ENCODE measurements at regions not wholly inside any gene's neighbourhood (a gene's known extent, or its start where the extent isn't known, plus 50 kb on each side); places are given as distances from the start of the nearest gene placed in this dataset.

- Histone ChIP-seq H3K14ac (ENCODE audit: insufficient read length) (no peak overlapping the region), H3K18ac (ENCODE audit: extremely low read depth, low read length) (no peak overlapping the region), H3K56ac (replicated peaks; ENCODE audit: insufficient read length, low read depth, low read length) (no peak overlapping the region), H4K5ac (ENCODE audit: insufficient read length, low read depth, low read length) (no peak overlapping the region), H2AFZ (ENCODE audit: low read length) (no peak overlapping the region), H3K23ac (ENCODE audit: insufficient read length) (no peak overlapping the region), H3K4ac (replicated peaks; ENCODE audit: insufficient read length, low read depth, low read length) (no peak overlapping the region), H2BK5ac (ENCODE audit: low read depth, low read length) (no peak overlapping the region), H4K20me1 (replicated peaks in 1 of 2; ENCODE audit: control insufficient read depth in 1 of 2, insufficient read depth in 2 of 2, low read length in 2 of 2) (no peaks in the 10 kb centered on the region), H2AK5ac (ENCODE audit: low read depth, low read length) (no peak overlapping the region), H2BK20ac (ENCODE audit: low read length) (no peak overlapping the region), H2BK12ac (ENCODE audit: low read depth, low read length) (no peak overlapping the region), H3K4me3 (ENCODE audit: extremely low read depth in 1 of 4, insufficient read depth in 2 of 4, low read depth in 3 of 4, low read length in 4 of 4) (no peak overlapping the region), H3K9ac (replicated peaks in 1 of 4; ENCODE audit: extremely low read depth in 1 of 4, low read depth in 3 of 4, low read length in 3 of 4) (no peak overlapping the region), H3K27ac (ENCODE audit: low read depth, low read length) (no peak overlapping the region), H3K23me2 (ENCODE audit: low read depth, low read length) (no peaks in the 10 kb centered on the region), H3K36me3 (ENCODE audit: control insufficient read depth in 2 of 4, insufficient read depth in 4 of 4, low read length in 3 of 4) (no peaks in the 10 kb centered on the region), H4K91ac (replicated peaks; ENCODE audit: insufficient read length, low read length) (no peak overlapping the region), H4K8ac (ENCODE audit: extremely low read depth, insufficient read depth, low read length) (no peak overlapping the region), H3K4me1 (replicated peaks in 1 of 4; ENCODE audit: control insufficient read depth in 3 of 4, insufficient read depth in 4 of 4, low read length in 3 of 4) (no peaks in the 10 kb centered on the region; a peak in 1 of 7 replicates), H2BK120ac (replicated peaks; ENCODE audit: low read depth, low read length) (no peak overlapping the region), H2BK15ac (ENCODE audit: low read length) (no peak overlapping the region), H3K79me2 (ENCODE audit: control insufficient read depth in 1 of 2, insufficient read depth in 2 of 2, low read length in 2 of 2) (no peaks in the 10 kb centered on the region), H3K27me3 (replicated peaks in 1 of 4; ENCODE audit: control insufficient read depth in 3 of 4, extremely low read depth in 1 of 4, insufficient read depth in 3 of 4, low read length in 3 of 4) (no peaks in the 10 kb centered on the region; a peak in 1 of 7 replicates), H3K4me2 (ENCODE audit: insufficient read depth in 1 of 2, low read depth in 2 of 2, low read length in 2 of 2) (no peak overlapping the region), H3K79me1 (ENCODE audit: low read depth, low read length) (no peaks in the 10 kb centered on the region), H3K9me3 (ENCODE audit: insufficient read depth in 2 of 2, low read depth in 1 of 2, low read length in 1 of 2) (no peaks in the 10 kb centered on the region)
- DNase-seq (ENCODE audit: low read depth in 1 of 2, low spot score in 2 of 2) (peak in 1 of 2 experiments; percentile 74), FAIRE-seq (no peak)
- WGBS, 2 experiments (ENCODE audit: extremely low coverage in 1 of 2, insufficient coverage in 1 of 2, insufficient read length in 1 of 2, insufficient replicate concordance in 2 of 2, low coverage in 1 of 2, low lambda C conversion rate in 2 of 2, missing lambda C conversion rate in 1 of 2), result 90% methylated on average over 7 of the region's 7 CpGs; no CpG with 5 or more reads in 1 of the 2 experiments
- ChIA-PET POLR2A (ENCODE audit: partially characterized antibody) (no interaction called here), CTCF (ENCODE audit: partially characterized antibody) (interaction anchor here (1.5 kb wide), 1 partner anchor 13 kb away, joined by 5 read pairs; no protein-coding TSS in a partner anchor)
- TF ChIP-seq SP1 (IDR thresholded peaks at IDR 0.05; ENCODE audit: low read depth, low read length) (0 out of 2 replicates have a peak, but pooled peaks have one; percentile 41), CREB1 (IDR thresholded peaks at IDR 0.05) (no peak), EGR1 (IDR thresholded peaks at IDR 0.05; ENCODE audit: borderline replicate concordance, low read depth, low read length) (no peak), CTBP2 (IDR thresholded peaks at IDR 0.05; ENCODE audit: borderline replicate concordance, insufficient read depth, insufficient read length, low read length) (no peak), SP2 (IDR thresholded peaks at IDR 0.05; ENCODE audit: low read length) (peak; percentile 24; the same call in 1 of the 2 replicates), HDAC2 (IDR thresholded peaks at IDR 0.05; ENCODE audit: borderline replicate concordance in 1 of 2, low read depth in 2 of 2, low read length in 2 of 2) (no peak), CHD2 (IDR thresholded peaks at IDR 0.05; ENCODE audit: low read length) (0 out of 2 replicates have a peak, but pooled peaks have one; percentile 24), TAF7 (optimal IDR thresholded peaks at IDR 0.05; ENCODE audit: borderline replicate concordance, low read depth, low read length) (no peak), BACH1 (IDR thresholded peaks at IDR 0.05; ENCODE audit: low read length) (no peak), KDM4A (IDR thresholded peaks at IDR 0.05; ENCODE audit: low read depth, low read length, severe bottlenecking) (no peak), BCL11A (IDR thresholded peaks at IDR 0.05; ENCODE audit: low read depth in 2 of 2, low read length in 2 of 2) (no peak), GABPA (IDR thresholded peaks at IDR 0.05; ENCODE audit: borderline replicate concordance, insufficient read depth, low read length) (no peak), YY1 (IDR thresholded peaks at IDR 0.05; ENCODE audit: low read depth, low read length) (no peak), POLR2AphosphoS5 (IDR thresholded peaks at IDR 0.05; ENCODE audit: low read depth, low read length) (no peak), TAF1 (IDR thresholded peaks at IDR 0.05; ENCODE audit: low read depth, low read length) (no peak), POLR2A (IDR thresholded peaks at IDR 0.05; ENCODE audit: control extremely low read depth in 1 of 2, low read depth in 2 of 2, low read length in 2 of 2) (no peak), HDAC6 (IDR thresholded peaks at IDR 0.05; ENCODE audit: low read depth, low read length) (no peak)
These were observed 207.0 kb downstream of the ANKRD60 start for GRCh38 chr20:58021481-58021880.

Data from H1 (cell line).